ENCODE measurements at regions not wholly inside any gene's neighbourhood (a gene's known extent, or its start where the extent isn't known, plus 50 kb on each side); places are given as distances from the start of the nearest gene placed in this dataset.

DNA sequence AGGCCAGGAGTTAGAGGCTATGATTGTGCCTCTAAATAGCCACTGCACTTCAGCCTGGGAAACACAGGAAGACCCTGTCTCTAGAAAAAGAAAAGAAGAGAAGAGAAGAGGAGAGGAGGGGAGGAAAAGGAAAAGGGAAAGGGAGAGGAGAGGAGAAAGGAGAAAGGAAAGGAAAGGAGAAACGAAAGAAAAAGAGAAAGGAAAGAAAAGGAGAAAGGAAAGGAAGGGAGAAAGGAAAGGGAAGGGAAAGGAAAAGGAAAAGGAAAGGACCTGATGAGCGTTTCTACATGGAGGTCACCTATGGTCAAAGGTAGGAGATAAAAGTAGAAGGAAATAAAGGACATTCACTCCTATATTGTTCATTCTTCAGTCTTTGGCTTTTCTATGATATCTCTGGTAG is 109.1 kb upstream of the TRPC4 start:
- TF ChIP-seq CTCF (conservative IDR thresholded peaks at IDR 0.05; ENCODE audit: low read length) = no peak
- no peak for TF ChIP-seq EZH2phosphoT487 (IDR thresholded peaks at IDR 0.05; ENCODE audit: borderline replicate concordance)

Measured in Loucy (cell line).